NCI-H187 (cell line): ENCODE measurements at regions not wholly inside any gene's neighbourhood (a gene's known extent, or its start where the extent isn't known, plus 50 kb on each side); places are given as distances from the start of the nearest gene placed in this dataset.
A peak's percentile ranks its signal among the peaks of the same experiment; 100 is the strongest.

Experiments used
- DNase-seq, 2 experiments: peaks; one replicate each; lab custom pipeline; 2025; lab: John Stamatoyannopoulos, UW

- DNase-seq: no peak
Observed at GRCh38 chr6:98324446-98324845, 509.9 kb upstream of the POU3F2 start.

DNA sequence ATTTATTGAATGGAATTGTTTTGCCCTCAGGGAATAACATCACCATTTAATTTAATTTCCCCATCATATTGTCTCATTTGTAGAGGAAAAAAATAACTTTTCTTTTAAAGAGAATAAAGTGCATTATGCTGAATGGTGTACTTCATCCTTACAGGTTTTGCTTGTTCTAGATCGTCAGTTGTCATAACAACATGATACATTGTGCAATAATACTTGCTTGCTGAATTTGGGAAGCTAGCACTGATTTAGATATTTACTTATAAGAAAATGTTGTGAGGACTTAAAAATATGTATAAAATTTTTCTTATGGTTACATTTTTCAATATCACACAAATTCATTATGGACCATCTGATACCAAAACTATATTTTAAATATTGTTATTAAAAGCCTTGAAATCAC lies 509.0 kb upstream of the POU3F2 start:
- DNase-seq: no peak

GRCh38 chr6:98333273-98333672 lies 501.1 kb upstream of the POU3F2 start:
- DNase-seq: no peak

DNA sequence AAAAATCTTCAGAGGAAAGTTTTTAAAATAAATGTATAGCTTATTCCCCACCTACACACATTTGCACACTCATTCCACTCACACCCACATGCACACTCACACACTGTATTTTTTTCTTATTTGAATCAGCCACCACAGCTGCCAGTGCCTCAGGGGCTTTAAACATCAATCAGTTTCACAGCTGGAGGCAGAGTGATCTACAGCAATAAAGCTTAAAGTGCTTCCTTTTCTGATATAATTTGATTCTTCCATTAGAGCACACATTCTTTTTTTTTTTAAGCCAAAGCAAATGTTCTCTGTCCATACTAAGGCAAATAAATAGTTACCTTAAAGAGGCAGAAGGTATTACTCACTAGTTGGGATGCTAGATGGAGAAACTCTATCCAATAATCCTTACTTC lies 498.8 kb upstream of the POU3F2 start:
- DNase-seq: no peak

DNA sequence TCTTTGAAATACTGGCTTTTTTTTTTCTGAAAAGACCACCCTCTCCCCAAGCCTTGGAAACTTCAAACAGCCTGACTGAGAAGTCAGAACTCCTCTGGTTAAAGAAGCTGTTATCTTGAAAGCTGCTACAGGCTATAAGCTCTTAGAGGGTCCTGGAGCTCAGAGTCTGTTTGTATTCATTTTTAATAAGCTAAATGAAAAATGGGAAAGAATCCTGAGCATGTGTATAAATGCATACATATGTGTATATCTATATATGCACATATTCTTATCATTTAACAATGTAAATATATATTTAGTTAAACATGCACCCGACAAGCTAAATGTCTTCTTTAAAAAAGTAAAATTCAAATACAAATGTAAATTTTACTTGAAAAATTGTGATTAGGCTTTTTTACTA lies 494.9 kb upstream of the POU3F2 start:
- DNase-seq: no peak

- peak; percentile 33 to 60 for DNase-seq
Observed at GRCh38 chr6:98343004-98343403, 491.4 kb upstream of the POU3F2 start.

GRCh38 chr6:98343797-98344196 lies 490.6 kb upstream of the POU3F2 start:
- no peak for DNase-seq

- no peak for DNase-seq
Observed at GRCh38 chr6:98352348-98352747, 482.0 kb upstream of the POU3F2 start.

- DNase-seq: no peak
Observed at GRCh38 chr6:98358173-98358572, 476.2 kb upstream of the POU3F2 start.

DNA sequence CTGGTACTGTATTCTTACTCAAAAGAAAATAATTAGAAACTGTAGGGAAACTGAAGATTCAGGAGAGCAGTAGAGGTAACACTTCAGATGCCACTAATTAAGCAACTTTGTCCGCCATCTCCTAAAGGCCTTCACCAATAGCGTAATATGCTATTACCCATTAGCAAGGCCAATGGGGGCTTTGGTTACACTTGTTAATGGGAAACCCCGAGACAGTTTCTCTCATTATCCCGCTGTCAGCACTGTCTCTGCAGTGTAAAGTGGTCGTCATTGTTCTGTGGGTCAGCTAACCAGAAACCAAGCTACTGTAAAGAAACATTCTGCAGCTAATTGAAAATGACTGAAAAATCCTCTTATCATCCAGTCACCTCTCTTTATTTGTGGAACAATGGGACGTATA lies 468.0 kb upstream of the POU3F2 start:
- no peak for DNase-seq

DNA sequence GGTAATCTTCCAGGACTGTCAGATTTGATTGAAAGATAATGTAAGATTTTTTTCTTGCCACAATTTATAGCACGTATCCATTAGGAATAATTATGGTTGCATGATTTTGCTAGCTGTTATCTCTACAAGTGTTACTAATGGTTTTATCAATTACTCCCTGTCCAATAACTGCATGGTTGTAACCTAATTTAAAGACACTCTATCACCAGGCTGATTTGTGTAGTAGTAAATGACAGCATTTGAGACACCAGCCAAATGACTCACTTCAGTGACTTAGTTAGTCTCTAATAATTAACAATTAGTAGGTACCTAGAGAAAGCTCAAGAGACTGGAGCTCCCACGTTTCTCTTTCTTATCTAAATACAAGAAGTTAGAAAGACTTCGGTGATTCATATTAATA lies 453.8 kb upstream of the POU3F2 start:
- DNase-seq: no peak

DNA sequence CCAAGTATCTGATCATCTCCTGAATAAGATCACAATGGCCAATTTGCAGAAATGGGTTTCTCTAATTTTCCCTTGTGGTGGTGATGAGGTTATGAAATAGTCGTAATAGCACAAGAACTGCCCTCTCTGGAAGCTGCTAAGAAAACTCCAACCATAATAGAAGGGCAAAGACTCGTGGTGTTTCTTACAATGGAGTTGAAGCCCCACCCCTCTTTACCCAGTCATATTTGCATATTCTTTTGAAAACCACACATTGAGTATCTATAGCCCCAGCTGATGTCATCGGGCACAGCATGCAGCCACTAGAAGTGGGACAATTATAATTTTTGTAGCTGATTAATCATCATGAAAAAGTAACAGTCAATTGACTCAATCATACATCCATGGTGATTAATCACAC lies 452.1 kb upstream of the POU3F2 start:
- DNase-seq: no peak

DNA sequence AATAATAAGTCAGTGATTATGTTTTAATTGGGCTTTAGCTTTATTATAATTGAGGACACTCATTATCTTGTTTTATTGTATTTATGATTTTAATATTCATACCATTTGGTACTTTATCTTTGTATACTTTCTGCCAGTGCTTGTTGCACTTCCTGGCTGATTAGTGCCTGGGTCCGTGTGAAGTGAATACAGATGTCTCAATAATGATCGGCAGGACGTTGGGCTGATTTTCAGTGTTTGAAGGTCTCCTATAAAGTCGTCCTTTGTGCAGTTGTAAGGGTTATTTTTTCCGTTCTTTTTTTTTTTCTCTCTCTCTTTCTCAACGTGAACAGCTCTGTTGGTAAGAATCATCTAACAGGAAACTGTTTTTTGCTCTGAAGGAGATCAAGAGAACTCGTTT lies 450.0 kb upstream of the POU3F2 start:
- no peak for DNase-seq

DNA sequence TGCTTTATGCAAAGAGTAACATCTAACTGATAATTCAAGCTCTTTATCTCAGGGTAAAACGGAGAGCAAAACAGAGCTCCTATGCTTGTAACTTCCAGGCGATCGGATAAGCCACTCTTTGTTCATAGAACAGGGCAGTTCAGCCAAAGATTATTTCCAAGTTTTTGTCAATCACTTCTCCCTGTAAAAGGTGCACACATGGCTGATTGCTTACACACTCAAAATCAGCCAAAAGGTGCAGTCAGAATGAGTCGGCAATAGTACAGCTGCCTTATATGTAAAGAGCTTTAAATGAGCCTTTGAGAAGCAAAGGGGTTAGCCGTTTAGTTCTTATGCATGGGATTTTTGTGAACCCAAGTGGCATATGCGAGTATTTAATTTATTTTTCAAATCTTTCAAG lies 449.6 kb upstream of the POU3F2 start:
- DNase-seq: no peak

DNA sequence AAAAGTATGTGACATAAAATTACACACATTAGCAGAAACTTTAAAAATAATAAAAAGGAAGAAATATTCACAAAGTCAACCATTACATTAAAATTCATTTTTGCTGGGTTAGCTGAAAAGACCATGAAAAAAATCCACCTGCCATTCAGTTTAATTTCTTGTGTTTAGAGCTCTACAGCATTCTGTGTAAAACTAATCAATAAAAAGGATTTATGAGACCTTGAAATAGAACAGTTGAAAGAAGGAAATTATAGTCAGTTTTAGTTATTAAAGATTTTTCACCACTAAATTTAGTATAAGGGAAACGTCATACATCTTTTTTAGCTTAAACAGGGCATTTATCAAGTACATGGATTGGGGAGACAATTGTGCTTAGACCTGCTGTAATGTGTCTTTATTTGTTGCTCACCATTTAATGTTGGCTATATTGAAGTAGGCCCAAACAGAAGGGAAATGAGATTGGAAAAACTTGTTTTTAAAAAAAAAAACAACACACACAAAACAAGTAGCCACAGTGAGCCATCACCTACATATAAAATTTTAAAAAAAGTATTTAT lies 438.7 kb upstream of the POU3F2 start:
- no peak for DNase-seq

DNA sequence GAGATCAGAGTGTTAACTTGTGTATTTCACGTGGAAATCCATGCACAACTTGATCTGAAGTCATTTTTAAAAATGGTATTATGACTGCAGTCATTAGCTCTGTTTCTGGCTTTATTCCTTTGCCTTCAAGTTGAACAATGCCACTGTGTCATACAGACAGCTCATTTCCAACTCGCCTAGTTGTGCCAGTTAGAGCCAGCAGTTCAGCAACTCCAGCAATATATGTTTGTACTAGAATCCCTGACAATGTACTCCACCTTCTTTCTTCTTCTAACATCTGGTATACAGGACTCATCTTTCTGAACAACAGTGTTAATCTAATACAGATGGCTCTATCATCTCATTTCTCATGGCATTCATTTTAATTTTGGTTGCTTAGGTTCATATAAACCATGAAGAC lies 418.3 kb upstream of the POU3F2 start:
- peak in 1 of 2 experiments; percentile 17 for DNase-seq

DNA sequence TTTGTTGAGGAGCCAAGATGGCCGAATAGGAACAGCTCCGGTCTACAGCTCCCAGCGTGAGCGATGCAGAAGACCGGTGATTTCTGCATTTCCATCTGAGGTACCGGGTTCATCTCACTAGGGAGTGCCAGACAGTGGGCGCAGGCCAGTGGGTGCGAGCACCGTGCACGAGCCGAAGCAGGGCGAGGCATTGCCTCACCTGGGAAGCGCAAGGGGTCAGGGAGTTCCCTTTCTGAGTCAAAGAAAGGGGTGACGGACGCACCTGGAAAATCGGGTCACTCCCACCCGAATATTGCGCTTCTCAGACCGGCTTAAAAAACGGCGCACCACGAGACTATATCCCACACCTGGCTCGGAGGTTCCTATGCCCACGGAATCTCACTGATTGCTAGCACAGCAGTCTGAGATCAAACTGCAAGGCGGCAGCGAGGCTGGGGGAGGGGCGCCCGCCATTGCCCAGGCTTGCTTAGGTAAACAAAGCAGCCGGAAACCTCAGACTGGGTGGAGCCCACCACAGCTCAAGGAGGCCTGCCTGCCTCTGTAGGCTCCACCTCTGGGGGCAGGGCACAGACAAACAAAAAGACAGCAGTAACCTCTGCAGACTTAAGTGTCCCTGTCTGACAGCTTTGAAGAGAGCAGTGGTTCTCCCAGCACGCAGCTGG lies 417.7 kb upstream of the POU3F2 start:
- peak; percentile 12 to 32 for DNase-seq

GRCh38 chr6:98433325-98434056 lies 400.9 kb upstream of the POU3F2 start:
- DNase-seq: no peak

GRCh38 chr6:98443633-98444032 lies 390.7 kb upstream of the POU3F2 start:
- DNase-seq: no peak

GRCh38 chr6:98452685-98453084 lies 381.7 kb upstream of the POU3F2 start:
- no peak for DNase-seq

DNA sequence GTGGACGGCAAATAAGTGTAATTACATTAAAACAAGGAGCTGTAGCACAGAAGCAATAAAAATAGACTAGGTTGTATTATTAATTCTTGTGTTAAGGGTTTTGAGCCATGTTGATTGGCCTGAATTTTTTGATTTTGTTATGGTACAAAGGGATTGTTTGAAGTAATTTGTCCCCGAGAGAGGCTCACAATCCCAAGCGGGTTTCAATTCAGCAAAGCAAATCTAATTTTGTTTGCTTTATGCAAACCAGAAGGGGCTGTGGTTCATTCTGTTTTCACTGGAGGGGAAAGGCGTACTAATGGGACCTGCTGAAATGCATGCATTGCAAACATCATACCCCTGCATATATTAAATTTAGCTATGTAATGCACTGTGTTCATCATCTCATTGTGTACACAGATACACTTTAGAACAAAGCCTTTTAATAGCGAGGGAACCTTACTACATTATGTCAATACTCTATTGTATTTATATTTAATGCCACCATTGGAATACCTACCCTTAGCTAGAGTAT lies 379.5 kb upstream of the POU3F2 start:
- peak in 1 of 2 experiments; percentile 2 for DNase-seq

DNA sequence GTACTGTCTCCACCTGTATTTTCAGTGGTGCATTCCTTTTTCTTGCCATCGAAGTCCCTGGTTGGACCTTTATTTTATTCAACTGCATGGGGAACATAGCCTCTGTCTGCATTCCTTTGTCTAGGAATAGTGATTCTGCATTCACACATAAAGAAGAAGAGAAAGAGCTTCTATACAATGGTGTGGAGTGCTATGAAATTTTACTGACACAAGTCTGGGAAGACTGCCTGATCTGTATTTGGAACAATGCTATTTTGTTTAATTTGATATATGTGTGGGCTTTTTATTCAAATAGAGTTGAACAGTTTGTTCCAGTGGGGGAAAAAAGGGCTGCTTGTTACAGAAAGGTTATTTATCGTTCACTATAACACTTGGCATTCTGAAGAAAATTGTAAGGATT lies 375.7 kb upstream of the POU3F2 start:
- no peak for DNase-seq
